ENCODE measurements at regions not wholly inside any gene's neighbourhood (a gene's known extent, or its start where the extent isn't known, plus 50 kb on each side); places are given as distances from the start of the nearest gene placed in this dataset.

GRCh38 chr1:4140241-4140640, 240.2 kb upstream of the C1orf174 start:
- TF ChIP-seq CTCF (conservative IDR thresholded peaks at IDR 0.05; ENCODE audit: low read depth, low read length) = no peak
- H3K4me3 ChIP-seq (ENCODE audit: low read length) = no peak overlapping the region

GRCh38 chr1:4140821-4141220, 240.7 kb upstream of the C1orf174 start:
- TF ChIP-seq CTCF (conservative IDR thresholded peaks at IDR 0.05; ENCODE audit: low read depth, low read length) = no peak
- no peak for DNase-seq (ENCODE audit: low read depth)
- H3K4me3 ChIP-seq (ENCODE audit: low read length) = no peak overlapping the region

More at GRCh38 chr1:4140241-4140640, 240.2 kb upstream of the C1orf174 start:
- DNase-seq (ENCODE audit: low read depth) = no peak

GRCh38 chr1:4144349-4144971, 244.4 kb upstream of the C1orf174 start:
- TF ChIP-seq CTCF (conservative IDR thresholded peaks at IDR 0.05; ENCODE audit: low read depth, low read length) = no peak
- DNase-seq (ENCODE audit: low read depth) = no peak

GRCh38 chr1:4146101-4146500, 246.0 kb upstream of the C1orf174 start:
- H3K4me3 ChIP-seq (ENCODE audit: low read length) = no peak overlapping the region
- no peak for DNase-seq (ENCODE audit: low read depth)
- no peak for TF ChIP-seq CTCF (conservative IDR thresholded peaks at IDR 0.05; ENCODE audit: low read depth, low read length)

More at GRCh38 chr1:4144349-4144971, 244.4 kb upstream of the C1orf174 start:
- H3K4me3 ChIP-seq (ENCODE audit: low read length) = no peak overlapping the region

- DNase-seq (ENCODE audit: low read depth) = no peak
- no peak overlapping the region for H3K4me3 ChIP-seq (ENCODE audit: low read length)
- TF ChIP-seq CTCF (conservative IDR thresholded peaks at IDR 0.05; ENCODE audit: low read depth, low read length) = no peak
These were observed 246.5 kb upstream of the C1orf174 start for GRCh38 chr1:4146614-4147013.

GRCh38 chr1:4147509-4147908, 247.4 kb upstream of the C1orf174 start:
- TF ChIP-seq CTCF (conservative IDR thresholded peaks at IDR 0.05; ENCODE audit: low read depth, low read length) = no peak
- no peak for DNase-seq (ENCODE audit: low read depth)
- H3K4me3 ChIP-seq (ENCODE audit: low read length) = no peak overlapping the region

- no peak overlapping the region for H3K4me3 ChIP-seq (ENCODE audit: low read length)
- TF ChIP-seq CTCF (conservative IDR thresholded peaks at IDR 0.05; ENCODE audit: low read depth, low read length) = no peak
- no peak for DNase-seq (ENCODE audit: low read depth)
These were observed 249.2 kb upstream of the C1orf174 start for GRCh38 chr1:4149281-4149680.
